ENCODE measurements at regions not wholly inside any gene's neighbourhood (a gene's known extent, or its start where the extent isn't known, plus 50 kb on each side); places are given as distances from the start of the nearest gene placed in this dataset.

- no peak for DNase-seq
These were observed 181.3 kb downstream of the KIF26A start for GRCh38 chr14:104319491-104320241.

- DNase-seq: no peak
These were observed 182.3 kb downstream of the KIF26A start for GRCh38 chr14:104320611-104321086.

DNA sequence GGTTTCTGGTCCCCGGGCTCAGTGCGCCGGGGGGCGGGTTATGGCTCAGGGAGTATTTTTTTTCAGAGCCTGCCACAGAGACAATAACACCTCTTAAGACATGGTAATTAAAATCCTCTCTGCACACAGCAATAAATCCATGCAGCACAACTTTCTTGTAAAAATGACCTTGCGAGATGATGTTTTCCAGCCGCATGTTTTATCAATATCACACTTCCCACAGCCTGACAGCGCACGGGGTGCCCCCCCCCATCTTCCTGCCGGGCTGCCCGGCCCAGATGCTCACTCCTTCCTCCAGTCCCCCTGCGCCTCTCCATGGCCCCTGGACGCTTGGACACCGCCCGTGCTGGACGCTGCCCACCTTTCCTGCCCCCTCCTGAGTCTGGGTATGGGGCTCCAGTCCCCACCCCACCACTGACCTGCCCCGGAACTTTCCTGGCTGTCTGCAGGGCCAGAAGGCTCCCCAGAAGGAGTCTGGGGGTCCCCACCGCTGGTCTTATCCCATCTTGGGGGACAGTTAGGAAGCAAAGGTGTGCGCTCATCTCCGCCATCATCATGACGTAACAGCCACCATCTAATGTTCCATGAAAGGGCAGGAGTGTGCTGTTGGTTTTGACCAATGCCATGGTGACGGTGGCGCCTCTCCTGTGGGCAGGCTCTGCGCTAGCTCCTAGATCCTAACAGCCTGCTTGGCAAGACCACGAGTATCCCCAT lies 182.9 kb downstream of the KIF26A start:
- no peak for DNase-seq

GRCh38 chr14:104321802-104322130 lies 183.4 kb downstream of the KIF26A start:
- DNase-seq: no peak

- DNase-seq: no peak
These were observed 184.4 kb downstream of the KIF26A start for GRCh38 chr14:104322531-104323366.

GRCh38 chr14:104323551-104324175 lies 185.3 kb downstream of the KIF26A start:
- no peak for DNase-seq

GRCh38 chr14:104326848-104327247 lies 188.5 kb downstream of the KIF26A start:
- DNase-seq: no peak

DNA sequence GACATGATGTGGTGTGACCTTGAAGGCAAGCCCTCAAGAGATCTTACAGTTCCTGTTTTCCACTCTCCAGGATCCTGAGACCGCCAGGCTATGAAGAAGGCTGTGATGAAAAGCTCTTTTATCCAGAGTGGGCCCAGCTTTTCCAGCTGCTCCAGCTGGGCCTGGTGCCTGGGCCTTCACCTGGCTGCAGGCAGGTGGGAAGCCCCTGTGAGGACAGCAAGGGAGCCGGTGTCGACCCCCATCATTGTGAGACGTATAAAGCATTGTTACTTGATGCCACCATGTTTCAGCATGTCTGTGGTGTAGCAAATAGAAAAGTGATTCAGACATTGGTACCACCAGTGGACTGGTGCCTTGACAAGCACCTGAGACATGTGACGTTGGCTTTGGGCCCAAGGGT lies 190.2 kb downstream of the KIF26A start:
- DNase-seq: no peak

GRCh38 chr14:104329793-104330192 lies 191.4 kb downstream of the KIF26A start:
- DNase-seq: no peak

DNA sequence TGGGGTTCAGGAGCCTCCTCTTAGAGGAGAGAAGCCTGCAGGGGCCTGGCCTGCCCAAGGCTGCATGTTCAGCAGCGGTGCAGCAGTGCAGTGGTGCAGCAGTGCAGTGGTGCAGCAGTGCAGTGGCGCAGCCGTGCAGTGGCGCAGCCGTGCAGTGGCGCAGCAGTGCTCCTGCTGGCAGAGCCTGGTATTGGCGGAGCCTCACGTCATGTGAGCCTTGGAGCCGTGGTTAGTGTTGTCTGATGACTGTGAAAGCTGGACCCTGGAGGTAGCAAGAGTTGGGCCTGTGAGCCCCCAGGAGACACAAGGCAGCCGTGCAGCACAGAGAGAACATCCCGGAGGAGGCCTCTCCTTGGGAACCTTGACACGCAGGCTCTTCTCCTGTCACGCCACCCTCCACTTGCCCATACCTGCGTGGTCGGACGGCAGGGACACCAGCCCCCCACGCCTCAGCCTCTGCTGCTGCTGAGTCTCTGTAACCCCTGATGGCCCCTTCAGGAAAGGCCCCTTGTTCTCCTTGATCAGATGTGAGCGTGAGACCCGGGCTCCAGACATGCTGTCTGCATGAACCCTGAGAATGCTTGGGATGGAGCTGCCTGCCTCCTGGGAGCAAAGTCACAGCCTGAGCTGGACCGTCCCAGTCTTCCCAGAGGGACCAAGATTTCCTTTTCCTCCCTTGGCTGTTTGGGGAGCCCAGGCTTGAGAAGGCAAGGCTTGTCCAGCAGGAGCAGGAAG lies 193.7 kb downstream of the KIF26A start:
- DNase-seq: no peak

- no peak for DNase-seq
These were observed 194.4 kb downstream of the KIF26A start for GRCh38 chr14:104332634-104333270.

- DNase-seq: no peak
These were observed 195.4 kb downstream of the KIF26A start for GRCh38 chr14:104333646-104334423.

- no peak for DNase-seq
These were observed 196.2 kb downstream of the KIF26A start for GRCh38 chr14:104334424-104335161.

GRCh38 chr14:104335176-104335575 lies 196.8 kb downstream of the KIF26A start:
- DNase-seq: no peak

GRCh38 chr14:104335611-104336010 lies 197.2 kb downstream of the KIF26A start:
- no peak for DNase-seq

GRCh38 chr14:104337351-104337750 lies 199.0 kb downstream of the KIF26A start:
- DNase-seq: no peak

DNA sequence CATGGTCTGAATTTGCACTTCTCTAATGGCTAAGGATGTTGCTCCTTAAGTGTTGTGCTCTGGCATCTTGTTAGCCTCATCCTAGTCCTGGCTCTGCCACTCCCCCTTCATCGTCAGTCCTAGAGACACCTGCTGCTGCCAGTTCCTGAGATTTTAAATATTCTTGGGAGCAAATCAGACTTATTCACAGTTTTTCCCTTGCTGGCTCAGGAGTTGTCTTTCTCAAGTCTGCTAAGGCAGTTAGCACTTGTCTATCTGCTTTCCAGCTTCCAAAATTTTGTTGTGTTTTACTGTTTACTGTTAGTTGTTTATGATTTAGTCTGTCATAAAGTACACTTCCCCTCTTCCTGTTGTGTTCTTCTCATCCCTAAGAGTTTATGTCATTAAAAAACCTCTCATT lies 201.0 kb downstream of the KIF26A start:
- DNase-seq: no peak

DNA sequence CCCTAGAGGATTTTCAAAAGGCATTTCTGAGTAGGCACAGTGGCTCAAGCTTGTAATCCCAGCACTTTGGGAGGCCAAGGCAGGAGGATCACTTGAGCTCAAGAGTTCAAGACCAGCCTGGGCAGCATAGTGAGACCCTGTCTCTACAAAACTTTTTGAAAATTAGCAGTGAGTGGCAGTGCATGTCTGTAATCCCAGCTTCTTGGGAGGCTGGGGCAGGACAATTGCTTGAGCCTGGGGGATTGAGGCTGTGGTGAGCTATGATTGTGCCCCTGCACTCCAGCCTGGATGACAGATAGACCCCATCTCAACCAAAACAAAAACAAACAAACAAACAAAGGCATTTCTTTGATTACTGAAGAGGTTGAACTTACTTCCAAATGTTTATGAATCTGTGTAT lies 201.4 kb downstream of the KIF26A start:
- no peak for DNase-seq

- no peak for DNase-seq
These were observed 203.4 kb downstream of the KIF26A start for GRCh38 chr14:104341532-104342434.
